ENCODE measurements at regions not wholly inside any gene's neighbourhood (a gene's known extent, or its start where the extent isn't known, plus 50 kb on each side); places are given as distances from the start of the nearest gene placed in this dataset.

DNA sequence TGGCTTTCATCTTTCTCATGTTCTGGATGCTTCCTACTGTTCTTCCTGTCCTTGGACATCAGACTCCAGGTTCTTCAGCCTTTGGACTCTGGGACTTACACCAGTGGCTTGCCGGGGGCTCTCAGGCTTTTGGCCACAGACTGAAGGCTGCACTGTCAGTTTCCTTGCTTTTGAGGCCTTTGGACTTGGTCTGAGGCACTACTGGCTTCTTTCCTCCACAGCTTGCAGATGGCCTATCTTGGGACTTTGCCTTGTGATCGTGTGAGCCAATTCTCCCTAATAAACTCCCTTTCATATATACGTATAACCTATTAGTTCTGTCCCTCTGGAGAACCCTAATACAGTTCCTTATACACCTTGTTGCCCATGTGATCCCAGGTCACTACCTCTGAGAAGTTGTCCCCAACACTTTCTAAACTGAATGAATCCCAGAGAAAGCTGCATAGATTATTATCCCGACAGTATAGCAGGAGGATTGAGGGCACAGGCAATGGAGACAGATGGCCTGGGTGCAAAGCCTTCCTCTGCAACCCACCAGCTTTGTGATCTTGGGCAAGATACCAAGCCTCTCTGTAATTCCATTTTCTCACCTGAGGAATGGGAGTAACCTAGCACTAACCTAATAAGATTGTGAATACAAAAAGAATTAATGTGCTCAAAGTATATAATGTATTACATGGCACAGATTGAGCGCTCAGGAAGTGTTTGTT, 449.6 kb upstream of the BRINP1 start:
- no peak for DNase-seq

DNA sequence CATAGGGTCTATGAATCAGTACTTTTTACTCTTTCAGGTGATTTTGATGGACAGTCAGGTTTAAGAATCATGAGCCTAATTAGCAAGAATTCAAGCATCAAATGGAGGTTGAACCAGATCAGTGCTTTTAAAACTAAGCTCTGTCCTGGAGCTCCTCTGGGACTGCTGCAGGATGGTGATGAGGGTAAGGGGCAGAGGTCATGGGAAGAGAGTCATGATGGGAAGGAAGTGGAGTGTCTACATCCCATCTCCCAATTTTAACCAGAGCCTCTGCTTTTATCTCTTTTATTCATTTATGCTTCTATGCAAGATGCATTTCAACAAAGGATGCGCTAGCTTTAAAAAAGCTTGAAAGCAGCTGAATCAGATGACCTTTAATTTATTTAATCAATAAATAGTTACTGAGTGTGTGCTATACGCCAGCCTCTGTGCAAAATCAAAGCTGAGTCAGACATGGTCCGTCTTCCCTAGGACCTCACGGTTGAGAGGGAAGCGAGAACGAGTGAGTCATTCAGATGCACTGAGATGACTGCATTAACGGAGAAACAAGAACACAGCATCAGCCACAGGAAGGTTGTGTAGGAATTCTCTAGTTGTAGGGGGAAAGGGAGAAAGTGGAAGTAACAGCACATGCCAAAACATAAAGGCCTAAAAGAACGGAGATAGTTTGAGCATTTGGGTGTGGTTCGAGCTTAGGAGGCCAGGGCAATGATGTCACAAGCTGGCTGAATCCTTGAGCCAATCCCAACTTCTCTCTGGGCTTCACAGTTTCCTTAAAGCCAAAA, 441.6 kb upstream of the BRINP1 start:
- no peak for DNase-seq

DNA sequence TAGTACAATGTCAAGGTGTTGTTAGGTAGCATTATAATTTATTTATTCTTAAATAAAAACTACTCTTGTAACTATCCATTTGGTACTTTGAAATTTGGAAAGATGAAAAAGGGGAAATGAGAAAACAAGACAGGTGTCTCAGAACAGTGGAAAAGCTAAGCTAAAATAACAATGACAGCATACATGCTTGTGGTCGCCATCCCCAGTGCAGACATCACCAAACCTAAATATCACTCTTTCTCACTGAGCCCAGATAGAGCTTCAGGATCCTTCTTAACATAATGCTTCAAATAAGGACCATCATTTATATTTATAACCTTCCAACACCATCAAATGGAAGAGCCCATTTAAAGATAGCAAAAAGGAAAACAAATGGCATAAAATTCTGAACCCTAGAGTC, 434.4 kb upstream of the BRINP1 start:
- DNase-seq = no peak

DNA sequence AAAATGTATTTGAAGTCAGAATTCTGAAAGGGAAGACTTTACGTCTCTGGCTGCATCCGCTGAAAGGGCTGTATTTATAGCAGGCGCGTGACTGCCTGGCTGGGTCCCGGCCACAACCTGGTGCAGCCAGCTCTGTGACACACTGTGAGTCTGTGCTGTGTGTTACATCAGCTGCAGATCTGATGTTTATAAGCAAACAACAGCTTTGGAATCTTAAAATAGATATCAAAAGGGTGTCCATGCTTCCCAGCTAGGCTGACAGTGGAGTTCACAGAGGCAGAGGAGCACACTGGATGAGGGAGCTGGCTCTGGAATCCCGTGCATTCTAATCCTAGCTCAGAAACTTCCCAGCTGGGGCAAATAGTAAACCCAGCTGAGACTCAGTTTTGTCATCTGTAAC, 433.4 kb upstream of the BRINP1 start:
- no peak for DNase-seq

DNA sequence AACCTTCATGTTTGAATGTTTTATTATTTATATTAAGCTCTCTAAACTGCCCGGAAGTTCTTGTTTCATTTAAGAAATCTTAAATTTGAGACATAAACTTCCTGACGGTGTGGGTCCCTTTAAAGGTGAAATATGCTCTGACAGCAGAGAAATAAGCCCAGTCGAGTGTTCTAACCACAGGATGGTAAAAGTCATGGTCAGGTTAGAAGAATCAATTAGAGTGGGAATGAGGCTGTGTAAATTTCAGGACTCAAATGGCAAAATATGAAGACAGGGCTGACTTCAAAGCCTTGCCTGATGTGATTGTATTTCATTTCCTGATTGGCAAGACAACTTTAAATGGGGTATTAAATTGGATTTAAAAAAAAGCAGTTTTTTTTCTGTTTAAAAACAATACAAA, 432.9 kb upstream of the BRINP1 start:
- no peak for DNase-seq

DNA sequence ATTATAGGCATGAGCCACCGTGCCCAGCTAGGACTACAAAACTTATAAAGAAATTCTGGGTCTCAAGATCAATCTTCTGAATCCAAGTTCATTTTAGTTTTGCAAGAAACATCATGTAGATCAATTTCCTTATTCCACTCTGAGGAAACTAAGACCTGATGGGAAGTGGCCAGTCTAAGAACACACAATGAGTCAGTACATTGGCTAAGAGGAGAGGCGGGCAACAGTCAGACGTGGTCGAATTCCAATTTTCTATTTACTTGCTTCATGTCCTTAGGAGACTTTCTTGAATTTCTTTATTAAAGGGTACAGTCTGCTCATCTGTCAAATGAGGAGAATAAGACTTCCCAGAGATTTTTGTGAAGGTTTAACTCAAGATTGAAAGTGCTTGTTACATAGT, 432.1 kb upstream of the BRINP1 start:
- DNase-seq = no peak

DNA sequence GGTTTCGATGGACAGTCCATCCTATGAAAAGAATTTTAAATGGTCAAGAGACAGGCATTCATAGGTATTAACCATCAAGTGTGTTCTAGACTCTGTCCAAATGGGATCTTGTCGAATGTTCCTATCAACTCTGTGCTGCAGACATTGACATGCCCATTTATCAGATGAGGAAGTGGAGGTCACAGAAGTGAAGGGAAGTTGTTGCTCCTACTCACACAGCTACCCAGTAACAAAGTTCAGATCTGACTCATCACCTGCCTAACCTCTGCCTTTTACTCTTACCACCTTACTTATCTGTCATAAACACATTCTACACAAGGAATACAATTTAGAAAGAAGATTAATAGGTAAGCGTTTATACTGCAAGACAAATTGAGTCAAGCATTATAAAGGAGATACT, 426.2 kb upstream of the BRINP1 start:
- no peak for DNase-seq

DNA sequence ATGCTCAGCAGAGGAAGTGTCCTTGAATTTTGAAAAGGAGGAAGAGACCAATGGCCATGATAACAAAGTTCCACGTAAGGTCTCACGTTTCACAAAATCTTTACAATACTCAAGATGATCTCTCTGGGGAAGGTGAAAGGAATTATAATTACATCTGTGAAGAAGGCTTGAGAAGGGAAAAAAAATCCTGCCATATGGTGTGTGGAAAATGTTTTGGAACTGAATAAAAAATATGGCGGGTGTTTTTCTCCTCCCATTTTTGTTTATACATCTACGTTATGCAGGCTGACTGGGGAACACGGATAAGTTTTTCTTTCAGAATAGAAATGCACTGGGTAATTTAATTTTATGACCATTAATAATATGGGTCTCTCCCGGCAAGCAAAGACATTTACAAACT, 425.6 kb upstream of the BRINP1 start:
- no peak for DNase-seq

DNA sequence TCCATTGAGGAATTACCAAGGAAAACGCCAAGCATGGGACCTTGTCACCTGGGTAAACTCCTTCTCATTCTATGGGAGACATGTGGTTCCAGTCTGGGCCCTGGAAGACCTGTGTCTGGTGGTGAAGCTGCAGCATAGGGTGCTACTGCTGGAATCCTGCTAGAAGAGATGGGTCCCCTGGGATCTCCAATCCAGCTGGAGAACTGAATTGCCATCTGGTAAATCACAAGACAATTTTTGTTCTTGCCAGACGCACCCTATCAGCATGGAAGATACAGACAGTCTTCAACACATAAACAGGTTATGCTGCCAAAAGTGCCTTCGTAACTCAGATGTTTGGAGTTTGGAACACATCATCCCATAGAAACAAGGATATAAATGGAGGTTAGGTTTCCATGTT, 424.0 kb upstream of the BRINP1 start:
- no peak for DNase-seq

DNA sequence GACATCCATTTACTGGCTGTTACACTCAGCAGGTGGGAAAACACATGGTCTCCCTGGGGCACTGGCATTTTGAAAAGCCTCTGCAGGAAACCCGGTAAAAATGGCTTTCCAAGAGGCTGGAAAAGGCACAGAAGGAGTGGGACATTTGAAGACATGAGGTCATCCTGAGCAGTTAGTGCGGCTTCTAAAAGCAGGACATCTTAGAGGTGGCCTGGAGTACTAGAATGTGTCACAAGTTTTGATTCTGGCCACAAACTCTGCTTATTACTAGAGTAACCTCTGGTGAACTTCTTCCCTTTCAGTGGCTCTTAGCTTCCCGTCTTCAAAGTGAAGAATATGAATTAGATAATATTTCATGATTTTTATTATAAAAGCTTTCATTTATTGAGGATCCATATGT, 423.0 kb upstream of the BRINP1 start:
- no peak for DNase-seq

DNA sequence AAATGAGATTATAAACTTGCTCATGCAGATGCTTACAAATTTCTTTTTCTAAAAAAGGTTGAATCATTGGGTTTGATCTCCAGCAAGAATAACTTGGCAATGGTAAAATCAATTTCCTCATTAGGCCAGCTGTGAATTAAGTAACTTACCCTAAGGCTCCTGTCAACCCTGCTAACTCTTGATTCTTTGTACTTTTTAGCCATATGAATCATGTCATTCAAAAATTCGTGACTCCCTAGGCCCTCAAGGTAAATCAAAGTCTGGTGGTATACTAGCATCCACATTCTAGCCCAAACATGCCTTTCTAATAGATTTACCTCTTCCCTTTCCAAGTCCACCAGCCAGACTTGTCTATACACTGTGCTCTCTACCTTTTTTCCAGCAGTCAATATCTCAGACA, 420.8 kb upstream of the BRINP1 start:
- DNase-seq = no peak

DNA sequence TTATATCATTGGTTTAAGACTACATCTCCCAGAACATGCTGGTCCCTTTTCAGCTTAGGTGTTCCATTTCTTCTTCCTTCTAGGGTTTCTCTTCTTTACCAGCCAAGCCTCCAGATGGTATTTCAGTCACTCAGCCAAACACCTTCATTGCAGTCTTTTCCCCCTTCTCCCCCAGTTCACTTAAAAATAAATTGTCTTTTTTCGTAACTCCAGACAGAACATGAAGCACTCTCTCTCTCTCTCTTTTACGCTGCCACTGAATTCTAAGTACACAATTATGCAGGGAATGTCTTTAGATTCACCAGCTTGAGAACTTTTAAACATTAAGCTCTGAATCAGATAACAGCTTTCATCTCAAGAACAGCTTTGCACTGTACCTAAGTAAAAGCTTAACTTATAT, 419.7 kb upstream of the BRINP1 start:
- DNase-seq = no peak

DNA sequence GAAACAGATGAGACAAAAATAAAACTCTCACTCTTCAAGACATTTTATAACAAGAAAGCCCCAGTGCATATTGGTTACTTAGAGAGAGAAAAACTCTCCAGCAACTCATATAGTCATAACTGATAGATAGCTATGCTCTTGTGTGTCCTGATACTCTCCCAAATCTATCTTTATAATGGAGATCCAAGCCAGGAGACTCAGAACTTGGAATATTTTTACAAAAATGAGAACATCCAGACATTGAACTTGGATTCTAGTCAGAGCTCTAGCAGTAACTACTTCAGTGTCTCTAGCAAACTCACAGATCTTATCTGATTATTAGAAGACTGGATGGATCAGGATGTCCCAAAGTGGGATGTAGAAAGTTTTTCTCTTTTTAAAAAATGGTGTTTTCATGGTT, 412.7 kb upstream of the BRINP1 start:
- no peak for DNase-seq

DNA sequence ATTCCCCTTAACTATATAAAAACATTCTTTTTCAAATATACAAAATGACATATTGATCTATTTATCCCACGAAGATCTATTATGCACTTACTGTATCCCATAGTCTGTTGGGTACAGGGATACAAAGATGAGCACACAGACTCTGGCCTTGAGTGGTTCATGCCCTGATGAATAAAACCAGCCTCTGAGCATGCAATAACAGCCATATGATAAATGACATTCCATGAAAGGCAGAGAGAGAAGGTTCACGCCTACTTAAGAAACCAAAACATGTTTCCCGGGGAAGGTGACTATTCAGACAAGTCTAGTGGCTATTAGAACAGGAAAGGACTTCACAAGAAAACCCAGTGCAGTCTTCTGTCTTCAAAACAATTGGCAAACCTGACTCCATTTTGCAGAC, 406.2 kb upstream of the BRINP1 start:
- DNase-seq = no peak

DNA sequence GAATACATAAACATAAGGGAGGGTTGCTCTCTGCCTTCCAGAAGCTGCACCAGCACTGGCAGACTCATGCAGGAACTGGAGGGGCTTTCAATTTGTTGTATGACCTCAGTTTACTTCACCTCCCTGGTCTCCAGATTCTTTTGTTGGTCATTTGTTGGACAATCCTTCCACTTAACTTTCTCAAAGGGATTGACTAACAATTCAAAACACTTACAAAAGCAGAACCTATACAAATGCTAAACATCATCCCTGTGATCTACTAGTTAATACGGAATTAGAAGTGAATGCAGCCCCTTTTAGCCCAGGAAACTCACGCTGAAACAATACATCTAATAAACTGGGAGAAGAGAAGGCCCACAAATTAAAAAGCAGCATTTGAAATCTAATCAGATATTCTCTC, 404.6 kb upstream of the BRINP1 start:
- no peak for DNase-seq

DNA sequence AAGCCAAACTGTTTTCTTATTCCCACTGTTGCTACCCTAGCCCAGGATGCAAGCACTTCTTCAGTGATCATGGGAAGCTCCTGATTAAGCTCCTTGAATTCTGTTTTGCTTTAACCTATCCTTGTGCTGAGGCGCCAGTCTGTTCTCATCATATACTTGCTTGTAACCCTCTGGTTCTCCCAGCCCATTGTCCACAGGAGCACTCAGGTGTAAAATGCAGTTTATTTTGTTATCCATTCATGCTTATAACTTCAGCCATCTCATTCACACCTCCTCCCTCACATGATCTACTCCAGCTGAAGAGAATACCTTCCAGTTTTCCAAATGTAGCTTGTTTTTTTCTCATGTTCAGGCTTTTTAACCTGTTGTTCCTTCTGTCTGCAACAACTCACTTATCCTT, 402.1 kb upstream of the BRINP1 start:
- no peak for DNase-seq

DNA sequence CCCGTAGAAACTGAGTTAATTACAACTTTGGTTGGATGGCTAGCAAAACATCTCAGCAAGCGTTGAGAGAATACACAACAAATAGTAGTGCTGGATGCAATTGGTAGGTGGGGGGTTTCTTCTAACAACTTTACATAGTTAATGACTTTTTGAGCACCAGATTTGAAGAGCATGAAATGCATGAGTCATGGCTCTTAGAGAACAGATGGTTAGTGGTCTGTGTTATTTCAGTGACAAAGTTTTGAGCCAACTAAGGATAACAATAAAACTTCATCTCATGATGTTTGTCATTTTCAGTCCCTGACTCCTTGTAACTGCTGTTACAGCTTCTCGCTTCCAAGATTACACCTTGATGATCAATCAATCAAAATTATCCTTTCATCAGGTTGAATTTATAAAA, 399.0 kb upstream of the BRINP1 start:
- DNase-seq = no peak

DNA sequence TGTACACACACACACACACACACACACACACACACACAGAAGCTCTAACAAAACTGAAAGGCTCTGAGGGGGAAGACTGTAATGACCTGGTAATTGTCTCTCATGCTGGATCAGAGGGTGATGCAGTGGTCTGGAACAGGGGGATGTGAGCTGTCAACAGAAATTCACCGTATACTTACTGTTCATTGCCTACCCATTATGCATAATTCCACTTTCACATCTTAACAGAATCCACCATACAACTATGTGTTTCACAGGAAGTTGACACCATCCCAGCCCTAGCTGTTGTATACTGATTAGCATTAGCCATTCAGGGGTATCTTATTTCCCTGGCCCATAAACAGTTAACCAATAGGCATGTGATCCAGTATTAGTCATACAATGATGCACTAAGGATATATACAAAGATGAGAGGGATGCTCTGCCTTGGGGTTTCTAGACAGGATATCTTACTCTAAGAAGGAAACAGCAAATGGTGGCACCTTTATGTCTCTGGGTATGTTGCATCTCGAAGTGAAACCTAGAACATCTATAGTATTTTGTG, 396.5 kb upstream of the BRINP1 start:
- DNase-seq = no peak

DNA sequence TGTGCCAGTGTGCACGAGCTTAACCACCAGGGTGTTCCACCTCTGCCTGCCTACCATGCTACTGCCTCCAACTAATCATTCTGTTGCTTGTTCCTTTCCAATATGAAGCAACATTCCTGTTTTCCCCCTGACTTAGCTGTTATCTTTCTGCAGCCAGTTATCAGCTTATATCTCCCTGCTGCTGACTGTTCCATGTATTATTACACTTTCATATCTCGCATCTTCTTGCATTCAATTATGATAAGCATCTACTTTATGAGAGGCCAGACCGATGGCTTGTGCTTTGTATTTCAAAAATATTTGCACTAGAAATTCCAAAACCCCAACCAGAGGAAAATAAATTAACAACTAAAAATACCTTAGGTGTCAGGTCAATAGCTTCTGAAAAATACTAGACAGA, 394.0 kb upstream of the BRINP1 start:
- no peak for DNase-seq

DNA sequence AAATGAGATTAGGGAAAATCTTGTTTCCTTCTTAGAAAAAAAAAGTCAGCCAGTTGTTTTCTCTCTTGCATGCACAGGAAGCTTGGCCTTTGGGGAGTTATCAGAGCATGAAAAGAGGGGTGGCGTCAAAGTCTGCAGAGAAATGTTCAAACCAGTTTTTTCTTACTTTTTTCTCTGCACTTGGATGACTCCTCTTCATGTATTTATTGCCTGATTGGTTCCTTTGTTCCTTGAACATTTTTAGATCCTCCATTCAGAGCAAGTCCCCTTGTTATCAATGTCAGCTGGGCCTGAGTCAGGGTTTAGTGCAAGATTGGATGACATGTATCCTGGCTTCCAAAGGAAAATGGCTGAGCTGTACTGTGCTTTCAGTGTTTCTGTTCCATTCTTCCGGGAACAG, 392.6 kb upstream of the BRINP1 start:
- DNase-seq = no peak

DNA sequence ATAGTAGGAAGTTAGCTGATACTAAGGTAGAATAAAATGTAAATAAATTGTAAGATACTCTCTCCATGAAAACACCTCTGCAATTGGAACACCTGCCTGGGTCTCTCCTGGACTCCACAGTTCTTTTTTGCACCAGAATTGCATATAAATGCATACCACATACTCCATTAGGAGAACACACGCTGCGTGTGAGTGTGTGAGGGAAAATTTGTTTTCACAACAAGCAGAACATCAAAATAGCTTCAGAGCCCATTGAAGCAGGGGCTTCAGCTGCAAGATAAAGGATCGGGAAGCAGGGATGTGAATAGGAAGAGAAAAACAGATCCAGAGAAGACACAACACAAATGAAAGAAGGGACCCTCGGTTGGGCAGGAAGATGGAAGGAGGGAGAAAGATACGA, 389.8 kb upstream of the BRINP1 start:
- DNase-seq = no peak

DNA sequence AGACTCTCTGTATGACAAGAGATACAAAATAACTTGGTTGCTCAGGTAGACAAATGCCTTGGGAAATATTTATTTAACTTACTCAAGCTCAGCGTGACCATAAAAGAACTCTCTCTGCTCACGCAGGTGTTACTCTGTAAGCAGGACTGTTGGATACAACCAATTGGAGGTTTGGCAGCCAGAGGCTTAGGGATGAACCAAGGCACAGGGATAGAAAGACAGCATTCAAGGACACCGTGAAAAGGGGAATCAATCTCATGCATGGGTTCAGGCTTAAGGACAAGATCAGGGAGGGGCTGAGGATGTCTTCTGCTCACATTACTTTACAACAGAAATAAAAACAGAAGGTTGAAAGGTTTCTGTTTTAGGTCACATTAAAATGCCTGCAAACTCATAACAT, 389.0 kb upstream of the BRINP1 start:
- no peak for DNase-seq

DNA sequence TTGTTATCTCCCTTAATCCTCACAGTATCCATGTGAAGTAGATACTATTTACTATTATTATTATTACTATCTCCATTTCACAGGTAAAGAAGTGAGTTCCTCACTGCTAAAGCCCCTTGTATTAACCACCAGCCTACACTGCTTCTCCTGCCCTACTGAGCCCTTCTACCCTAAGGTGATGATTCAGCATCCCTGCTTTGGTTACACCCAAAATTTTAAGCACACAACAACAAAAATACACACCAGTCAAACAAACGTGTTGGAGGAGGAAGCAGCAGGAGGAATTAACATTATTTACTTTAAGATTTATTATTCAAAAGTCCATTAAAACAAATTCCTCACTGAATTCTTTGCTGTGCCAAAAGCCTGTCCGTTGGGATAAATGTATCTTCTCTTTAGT, 370.2 kb upstream of the BRINP1 start:
- no peak for DNase-seq

Data from hematopoietic multipotent progenitor cell treated with erythropoietin and hydrocortisone succinate and interleukin-3 and kit ligand, for 6 days (in vitro differentiated cells).